ENCODE measurements at regions not wholly inside any gene's neighbourhood (a gene's known extent, or its start where the extent isn't known, plus 50 kb on each side); places are given as distances from the start of the nearest gene placed in this dataset.

GRCh38 chr6:149129371-149130077 is 188.0 kb upstream of the TAB2 start (continued):
- TF ChIP-seq HDAC2 (IDR thresholded peaks at IDR 0.05): peak; percentile 40; the same call in 1 of the 2 replicates
- TF ChIP-seq NR2C2 (CRISPR knock-in tag; IDR thresholded peaks at IDR 0.05): peak; percentile 95
- TF ChIP-seq NR2C2 (tag; IDR thresholded peaks at IDR 0.05): peak; percentile 96
- TF ChIP-seq ATF7 (IDR thresholded peaks at IDR 0.05): 0 out of 2 replicates have a peak, but pooled peaks have one; percentile 9
- TF ChIP-seq DMBX1 (CRISPR knock-in tag; IDR thresholded peaks at IDR 0.05; ENCODE audit: borderline replicate concordance): peak; percentile 50; the same call in 1 of the 2 replicates
- 0 out of 2 replicates have a peak, but pooled peaks have one; percentile 28 for TF ChIP-seq NBN (IDR thresholded peaks at IDR 0.05; ENCODE audit: low read depth)
- TF ChIP-seq ZNF592 (IDR thresholded peaks at IDR 0.05): peak; percentile 81
- TF ChIP-seq CBFA2T3 (IDR thresholded peaks at IDR 0.05): peak; percentile 80
- peak; percentile 76 for TF ChIP-seq SMARCA4 (IDR thresholded peaks at IDR 0.05)
- peak; percentile 24; the same call in 1 of the 2 replicates for TF ChIP-seq NFIC (IDR thresholded peaks at IDR 0.05)
- 0 out of 2 replicates have a peak, but pooled peaks have one; percentile 29 for TF ChIP-seq ZEB2 (IDR thresholded peaks at IDR 0.05)
- peak; percentile 73 for TF ChIP-seq DPF2 (IDR thresholded peaks at IDR 0.05)
- TF ChIP-seq CREBBP (IDR thresholded peaks at IDR 0.05; ENCODE audit: low read depth, low read length): no peak
- peak; percentile 52; the same call in 1 of the 2 replicates for TF ChIP-seq LCOR (CRISPR knock-in tag; IDR thresholded peaks at IDR 0.05)
- no peak for TF ChIP-seq PTBP1 (IDR thresholded peaks at IDR 0.05; ENCODE audit: low read depth, low read length)
- TF ChIP-seq NR2C1 (IDR thresholded peaks at IDR 0.05): peak; percentile 96
- TF ChIP-seq NR2C1 (tag; IDR thresholded peaks at IDR 0.05): peak; percentile 98
- TF ChIP-seq ZNF695 (CRISPR knock-in tag; IDR thresholded peaks at IDR 0.05): no peak
- 0 out of 2 replicates have a peak, but pooled peaks have one; percentile 26 for TF ChIP-seq LEF1 (IDR thresholded peaks at IDR 0.05)
- TF ChIP-seq TAL1 (IDR thresholded peaks at IDR 0.05): peak; percentile 62
- TF ChIP-seq NRF1 (conservative IDR thresholded peaks at IDR 0.05 in 1 of 2, IDR thresholded peaks at IDR 0.05 in 1 of 2): peak in 1 of 2 experiments; percentile 55; a peak in 2 of 4 replicates
- 0 out of 2 replicates have a peak, but pooled peaks have one; percentile 24 for TF ChIP-seq HINFP (tag; conservative IDR thresholded peaks at IDR 0.05; ENCODE audit: low read depth)
- 0 out of 2 replicates have a peak, but pooled peaks have one; percentile 40 for TF ChIP-seq ZFP91 (CRISPR knock-in tag; IDR thresholded peaks at IDR 0.05)
- peak; percentile 42; the same call in 1 of the 2 replicates for TF ChIP-seq MTA1 (IDR thresholded peaks at IDR 0.05; ENCODE audit: borderline replicate concordance)
- TF ChIP-seq GATAD2B (IDR thresholded peaks at IDR 0.05; ENCODE audit: borderline replicate concordance): peak; percentile 18; the same call in 1 of the 2 replicates
